HG03378 (cell line): ENCODE measurements at regions not wholly inside any gene's neighbourhood (a gene's known extent, or its start where the extent isn't known, plus 50 kb on each side); places are given as distances from the start of the nearest gene placed in this dataset.
A peak's percentile ranks its signal among the peaks of the same experiment; 100 is the strongest.

Source experiments
- ATAC-seq: cut with Tn5 transposase; IDR thresholded peaks from one replicate; pipeline ENCODE4 v1.9.1; 2021; ENCODE audit warnings: mild to moderate bottlenecking, moderate library complexity; ENCODE audit not compliant: unreplicated experiment

DNA sequence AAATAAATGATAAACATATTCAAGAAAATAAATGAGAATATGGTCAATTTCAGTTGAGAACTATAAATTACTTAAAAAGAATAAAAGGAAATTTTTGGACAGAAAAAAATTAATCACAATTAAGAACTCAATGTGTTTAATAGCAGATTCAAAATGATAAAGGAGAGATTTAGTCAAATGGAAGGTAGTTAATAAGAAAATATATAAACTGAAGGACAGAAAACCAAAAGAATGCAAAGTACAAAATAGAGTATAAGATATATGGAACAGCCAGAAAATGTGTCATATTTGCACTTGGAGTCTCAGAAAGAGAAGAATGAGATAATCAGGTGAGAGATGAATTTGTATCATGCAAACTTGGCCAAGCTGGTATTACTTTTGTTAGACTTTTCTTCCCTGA lies 201.8 kb upstream of the ARID1B start:
- no peak for ATAC-seq

DNA sequence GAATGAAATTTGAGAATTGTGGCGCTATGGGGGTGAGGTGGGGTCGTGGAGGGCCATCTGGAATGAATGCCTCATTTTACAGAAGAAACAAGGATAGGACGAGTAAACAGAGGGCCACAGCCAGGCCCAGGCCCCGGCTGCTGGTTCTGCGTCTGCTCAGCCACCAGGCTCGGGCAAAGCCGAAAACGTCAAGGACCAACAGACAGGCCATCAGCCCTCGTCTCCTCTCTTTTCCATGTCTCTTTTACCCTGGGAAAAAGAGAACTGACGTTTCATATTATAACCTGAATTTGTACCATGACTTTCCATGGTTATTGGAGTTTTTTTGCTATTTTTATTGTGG lies 212.4 kb upstream of the ARID1B start:
- ATAC-seq = peak; percentile 9

DNA sequence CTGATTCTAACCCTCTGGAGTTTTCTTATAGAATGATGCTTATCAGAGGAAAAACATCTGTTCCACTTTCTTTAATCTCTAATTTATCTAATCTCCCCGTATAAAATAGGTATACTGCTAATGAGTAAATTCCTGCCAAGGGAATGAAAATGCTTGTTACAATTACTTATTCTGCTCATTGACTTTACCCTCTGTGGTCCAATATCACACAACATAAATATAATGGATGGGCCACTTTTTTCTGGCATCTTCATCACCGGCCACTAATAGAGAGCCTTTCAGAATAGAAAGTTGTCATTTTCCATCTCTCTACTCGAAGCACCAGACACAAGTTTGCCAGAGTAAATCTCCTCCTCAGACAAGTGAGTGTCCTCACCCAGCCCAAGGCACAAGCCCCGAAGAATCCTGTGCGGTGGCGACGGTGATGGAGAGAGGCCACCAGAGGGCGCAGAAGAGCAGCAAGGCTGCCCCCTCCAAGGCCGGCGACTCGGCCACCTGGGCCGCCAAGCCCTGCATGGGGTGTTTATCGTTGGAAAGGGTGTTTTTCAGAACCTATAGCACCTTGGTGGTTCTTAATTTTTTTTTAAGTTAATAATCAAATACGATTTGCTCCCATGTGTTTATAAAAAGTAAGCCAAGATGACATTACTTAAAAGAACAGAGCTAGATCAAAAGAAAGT lies 212.9 kb upstream of the ARID1B start:
- peak; percentile 92 for ATAC-seq

DNA sequence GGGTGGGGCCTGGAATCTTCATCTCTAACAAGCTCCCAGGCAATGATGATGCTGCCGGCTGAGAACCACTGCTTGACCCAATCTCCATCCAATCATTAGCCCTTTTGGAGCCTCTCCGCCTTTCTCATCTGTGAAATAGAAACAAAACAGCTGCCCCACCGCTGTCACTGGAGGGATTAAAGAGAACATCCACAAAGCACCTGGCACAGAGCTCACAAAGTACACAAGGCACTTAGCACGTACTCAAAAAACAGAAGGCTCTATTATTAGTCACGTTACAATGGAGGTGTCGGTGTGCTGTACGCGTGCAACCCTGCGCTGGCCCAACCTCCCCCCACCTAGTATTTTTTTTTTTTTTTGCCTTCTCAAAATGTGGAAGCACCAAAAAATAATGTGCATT lies 213.5 kb upstream of the ARID1B start:
- ATAC-seq = no peak

- no peak for ATAC-seq
These were observed 214.5 kb upstream of the ARID1B start for GRCh38 chr6:156562636-156563035.

DNA sequence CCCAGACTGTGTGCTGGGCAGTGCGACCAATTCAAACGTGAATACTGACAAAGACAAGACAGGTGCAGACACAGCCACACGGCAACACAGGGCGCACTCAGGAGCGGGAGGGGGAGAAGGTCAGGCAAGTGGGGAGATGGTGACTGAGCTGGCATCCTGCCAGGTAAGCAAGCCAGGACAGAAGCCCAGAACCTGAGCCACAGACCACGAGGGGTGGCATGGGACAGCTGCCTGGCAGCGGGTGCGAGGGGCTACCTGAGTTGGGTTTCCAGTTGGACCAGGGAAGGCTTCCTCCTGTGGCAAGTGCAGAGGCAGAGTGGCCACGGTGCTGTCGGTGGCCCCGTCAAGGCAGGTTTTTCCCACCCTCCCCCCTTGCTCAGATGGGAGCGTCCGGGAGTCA lies 215.2 kb upstream of the ARID1B start:
- ATAC-seq = no peak

DNA sequence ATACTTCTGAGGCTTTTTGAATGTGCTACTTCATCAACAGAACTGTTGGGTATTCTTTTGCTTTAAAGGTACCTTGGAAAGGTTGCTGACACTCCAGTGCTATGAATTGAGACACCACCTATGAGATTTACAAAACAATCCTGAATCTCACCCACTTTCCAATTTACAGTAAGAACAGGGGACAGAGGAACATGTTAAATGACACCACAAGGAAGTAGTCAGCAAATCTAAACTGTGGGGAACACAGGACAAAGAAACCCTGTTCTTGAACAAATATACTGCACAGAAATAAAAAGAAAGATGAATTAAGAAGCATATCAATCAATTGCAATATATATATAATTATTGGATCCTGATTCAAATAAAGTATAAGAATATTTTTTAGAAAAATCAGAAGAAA lies 216.7 kb upstream of the ARID1B start:
- ATAC-seq = no peak

- ATAC-seq = no peak
These were observed 218.0 kb upstream of the ARID1B start for GRCh38 chr6:156559162-156559690.

GRCh38 chr6:156557911-156558259 lies 219.3 kb upstream of the ARID1B start:
- no peak for ATAC-seq

DNA sequence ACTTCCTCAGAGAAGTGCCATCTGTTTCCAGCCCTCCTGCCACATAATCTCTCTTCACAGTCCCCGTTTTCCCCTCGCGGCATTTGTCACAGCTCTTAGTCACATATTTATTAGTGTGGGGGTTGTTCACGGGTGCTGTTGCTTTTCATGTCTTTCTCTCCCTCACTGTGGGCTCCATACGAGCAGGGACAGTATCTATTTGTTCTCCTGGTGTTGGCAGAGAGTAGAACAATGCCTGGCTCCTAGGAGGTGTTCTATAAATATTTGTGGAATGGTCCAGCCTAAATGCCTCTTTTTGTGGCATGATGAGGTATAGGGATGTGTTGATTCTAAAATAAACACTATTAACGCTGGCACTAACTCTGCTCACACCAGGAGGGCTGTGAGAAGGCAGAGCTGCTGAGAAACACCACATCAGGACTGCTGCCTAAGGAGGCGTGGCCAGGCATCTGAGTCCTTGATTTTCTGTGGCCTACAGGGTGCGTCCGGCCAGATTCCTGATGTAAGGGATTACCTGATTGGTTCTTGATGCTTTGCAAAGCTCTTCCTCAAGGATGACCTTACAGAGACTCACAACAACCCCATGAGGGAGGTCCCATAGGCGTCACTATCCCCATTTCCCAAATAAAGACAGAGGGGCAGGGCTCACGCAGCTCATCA lies 219.8 kb upstream of the ARID1B start:
- ATAC-seq = no peak

DNA sequence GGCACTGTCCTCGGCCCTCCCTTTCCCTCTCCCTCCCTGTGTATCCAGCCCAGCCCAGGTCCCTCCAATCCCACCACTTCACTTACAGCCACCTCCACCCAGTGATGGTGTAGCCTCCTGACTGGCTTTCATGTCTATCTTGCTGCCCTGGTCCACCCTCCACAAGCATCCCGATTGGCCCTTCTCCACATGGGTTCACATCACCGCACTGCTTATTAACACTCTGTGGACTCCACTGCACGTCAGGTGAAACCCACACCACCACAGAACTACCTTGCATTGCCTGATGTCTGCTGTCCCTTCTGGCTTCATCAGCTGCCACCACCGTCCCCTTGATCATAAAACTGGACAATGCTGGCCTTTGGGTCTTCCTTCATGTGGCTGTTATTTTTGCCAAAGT lies 220.4 kb upstream of the ARID1B start:
- no peak for ATAC-seq

- ATAC-seq = no peak
These were observed 222.1 kb upstream of the ARID1B start for GRCh38 chr6:156555116-156555515.

DNA sequence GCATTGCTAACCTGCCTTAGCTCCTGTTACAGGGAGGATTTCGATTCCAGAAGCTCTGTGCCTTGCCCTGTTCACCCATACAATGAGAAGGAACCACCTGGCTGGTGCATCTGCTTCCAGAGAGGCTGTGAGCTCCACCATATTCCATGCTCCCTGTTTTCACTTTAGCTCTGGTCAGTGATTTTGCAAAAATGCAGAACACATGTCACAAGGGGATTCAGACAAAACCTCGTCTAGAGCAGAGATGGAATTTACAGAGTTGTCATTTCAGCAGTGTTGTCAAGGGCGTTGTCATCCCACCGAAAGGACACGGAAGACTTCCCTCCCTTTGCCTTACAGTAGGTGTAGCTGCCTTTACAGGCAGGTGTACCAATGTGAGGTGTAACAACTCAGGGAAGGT lies 223.0 kb upstream of the ARID1B start:
- ATAC-seq = no peak

DNA sequence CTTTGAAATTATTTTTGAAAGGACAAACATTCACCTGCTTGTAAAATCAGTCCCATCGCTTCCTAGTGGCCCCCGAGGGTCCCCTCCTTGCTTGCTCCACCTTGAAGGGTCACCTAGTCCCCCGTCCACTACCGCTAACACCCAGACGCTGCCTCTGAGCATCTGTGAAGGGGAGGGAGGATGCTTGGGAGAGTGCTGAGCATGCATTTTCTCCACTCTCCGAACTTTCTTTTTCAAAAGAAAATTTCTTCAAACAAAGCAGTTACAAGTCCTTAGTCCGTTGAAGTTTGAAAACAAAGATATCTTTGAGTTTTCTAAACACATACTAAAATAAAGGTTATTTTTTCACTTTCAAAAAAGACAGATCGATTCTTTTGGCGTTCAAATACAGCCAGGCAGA lies 224.3 kb upstream of the ARID1B start:
- no peak for ATAC-seq

- no peak for ATAC-seq
These were observed 226.2 kb upstream of the ARID1B start for GRCh38 chr6:156550949-156551348.

DNA sequence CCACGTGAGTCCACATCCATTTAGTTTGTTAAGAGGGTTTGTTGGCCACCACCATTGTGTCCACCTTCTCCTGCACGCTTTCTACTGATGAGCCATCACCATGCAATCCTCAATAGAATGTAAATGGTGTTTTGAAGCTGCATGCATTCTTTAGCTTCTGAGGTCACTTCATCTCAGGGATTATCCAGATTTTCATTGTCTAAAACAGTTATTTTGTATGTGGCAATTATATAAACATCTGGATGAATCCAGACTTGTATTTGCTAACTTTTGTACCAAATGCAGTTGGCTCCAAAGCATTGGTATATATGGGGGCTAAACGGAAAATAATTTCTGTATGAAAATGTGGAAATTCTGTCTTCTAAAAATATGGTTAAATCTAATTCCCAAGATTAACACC lies 231.2 kb upstream of the ARID1B start:
- ATAC-seq = no peak

GRCh38 chr6:156545021-156545420 lies 232.2 kb upstream of the ARID1B start:
- no peak for ATAC-seq

DNA sequence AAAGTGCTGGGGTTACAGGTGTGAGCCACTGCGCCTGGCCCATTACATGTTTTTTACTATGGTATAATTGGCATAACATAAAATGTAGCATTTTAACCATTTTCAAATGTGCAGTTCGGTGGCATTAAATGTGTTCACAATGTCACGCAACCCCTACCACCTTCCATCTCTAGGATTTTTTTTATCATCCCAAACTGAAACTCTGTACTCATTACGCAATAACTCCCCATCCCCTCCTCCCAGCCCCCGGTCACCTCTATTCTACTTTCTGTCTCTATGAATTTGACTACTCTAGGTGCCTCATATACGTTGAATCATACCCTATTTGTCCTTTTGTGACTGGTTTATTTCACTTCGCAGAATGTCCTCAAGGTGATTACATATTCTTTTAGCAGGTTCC lies 233.1 kb upstream of the ARID1B start:
- no peak for ATAC-seq

- ATAC-seq = no peak
These were observed 233.7 kb upstream of the ARID1B start for GRCh38 chr6:156543431-156543830.

- ATAC-seq = no peak
These were observed 238.1 kb upstream of the ARID1B start for GRCh38 chr6:156538875-156539660.

DNA sequence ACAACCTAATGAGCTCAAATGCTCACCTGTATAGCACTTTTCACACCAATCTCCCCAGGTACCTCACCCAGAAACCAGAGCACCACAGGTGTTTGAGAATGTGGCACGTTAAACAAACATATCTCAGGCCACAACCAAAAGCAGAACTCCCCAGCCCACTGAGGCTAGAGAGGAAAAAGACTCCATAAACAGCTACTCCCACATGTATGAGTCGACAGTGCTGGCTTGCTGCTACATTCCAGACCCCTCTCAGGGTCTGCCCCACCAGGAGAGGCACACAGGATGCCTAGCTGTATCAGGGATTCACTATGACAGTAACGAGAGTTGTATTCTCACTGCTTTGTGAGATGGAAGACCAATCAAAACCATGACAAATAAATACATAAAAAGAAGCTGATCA lies 242.6 kb upstream of the ARID1B start:
- no peak for ATAC-seq

DNA sequence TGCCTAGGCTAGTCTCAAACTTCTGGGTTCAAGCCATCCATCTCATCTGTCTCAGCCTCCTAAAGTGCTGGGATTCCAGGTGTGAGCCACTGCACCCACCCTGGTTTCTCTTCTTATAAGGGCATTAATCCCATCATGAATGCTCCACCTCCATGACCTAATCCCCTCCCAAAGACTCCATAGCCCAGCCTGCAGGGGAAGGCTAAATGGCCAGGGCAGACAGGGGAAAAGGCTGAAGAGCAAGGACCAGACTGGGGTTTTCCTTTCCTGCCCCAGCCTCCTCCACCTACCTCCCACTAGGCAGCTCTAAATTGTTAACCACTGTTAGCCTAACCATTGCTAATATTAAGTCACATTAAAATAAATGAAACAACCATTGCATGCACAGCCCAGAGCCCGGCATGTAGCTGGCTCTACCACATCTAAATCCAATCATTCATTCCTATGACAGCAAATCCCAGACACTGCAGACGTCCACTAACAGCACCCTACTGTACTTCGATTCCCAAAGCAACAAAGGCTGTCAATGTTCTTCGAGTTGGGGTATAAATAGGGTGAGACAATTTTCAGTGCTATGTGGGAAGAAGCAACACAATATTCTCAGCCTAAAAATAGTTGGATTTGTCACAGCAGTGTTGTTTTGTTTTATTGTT lies 243.2 kb upstream of the ARID1B start:
- ATAC-seq = no peak
